HEK293 (cell line): ENCODE measurements at regions not wholly inside any gene's neighbourhood (a gene's known extent, or its start where the extent isn't known, plus 50 kb on each side); places are given as distances from the start of the nearest gene placed in this dataset.

ENCODE experiments used
- CTCF ChIA-PET: fragments of 350-600 bp; formaldehyde crosslinking; extraction: SDS; loops from one replicate; lab custom pipeline; 2021; ENCODE audit warnings: antibody characterized with exemption; lab: Yijun Ruan, JAX
- POLR2A ChIA-PET: fragments of 300-600 bp; formaldehyde crosslinking; extraction: SDS; loops from one replicate; lab custom pipeline; 2020; ENCODE audit warnings: antibody characterized with exemption, inconsistent platforms; lab: Yijun Ruan, JAX
- H3K27ac ChIP-seq: fragments of 200-500 bp; sonication (Bioruptor generic); 2 replicates; pipeline ENCODE4 v1.5.1; 2014; ENCODE audit warnings: low read depth, low read length, control low read depth, inconsistent platforms; ENCODE audit errors: extremely low read depth
- H3K36me3 ChIP-seq, 2 experiments: fragments of 200-500 bp in 1 of 2; sonication (Bioruptor generic) in 1 of 2; 1 replicate in 1 of 2; 2 replicates in 1 of 2; pipeline ENCODE4 v1.5.1; 2014 to 2017; ENCODE audit warnings: inconsistent platforms in 2 of 2, low read length in 2 of 2; ENCODE audit not compliant: control insufficient read depth in 2 of 2, insufficient read depth in 1 of 2
- H3K4me1 ChIP-seq: fragments of 200-500 bp; sonication (Bioruptor generic); 2 replicates; pipeline ENCODE4 v1.5.1; 2014; ENCODE audit warnings: mild to moderate bottlenecking, low read length, inconsistent platforms; ENCODE audit not compliant: control insufficient read depth, insufficient read depth
- H3K4me3 ChIP-seq: 2 replicates; pipeline ENCODE4 v1.5.1; 2011; ENCODE audit warnings: low read depth, mild to moderate bottlenecking, control low read depth, low read length, moderate library complexity
- H3K9me3 ChIP-seq: fragments of 200-500 bp; sonication (Bioruptor generic); 2 replicates; pipeline ENCODE4 v1.5.1; 2014; ENCODE audit warnings: low read depth, low read length, inconsistent platforms; ENCODE audit not compliant: control insufficient read depth, insufficient read depth
- BCL11A ChIP-seq: fragments of 450-650 bp; formaldehyde crosslinking; IDR thresholded peaks from 2 replicates; pipeline ENCODE4 v1.5.1; 2016; ENCODE audit warnings: low read depth, missing biosample characterization, missing genetic modification characterization
- HIC1 ChIP-seq: fragments of 450-650 bp; formaldehyde crosslinking; IDR thresholded peaks from 2 replicates; pipeline ENCODE4 v1.5.1; 2016; ENCODE audit warnings: missing biosample characterization, missing genetic modification characterization
- KLF8 ChIP-seq: fragments of 450-650 bp; formaldehyde crosslinking; IDR thresholded peaks from 2 replicates; pipeline ENCODE4 v1.5.1; 2016; ENCODE audit warnings: missing biosample characterization, missing genetic modification characterization
- MEIS1 ChIP-seq: sonication (generic); formaldehyde crosslinking; IDR thresholded peaks from 2 replicates; pipeline ENCODE4 v1.8.1; 2022; ENCODE audit warnings: missing genetic modification reagents, mild to moderate bottlenecking, borderline replicate concordance
- OVOL3 ChIP-seq: fragments of 450-650 bp; formaldehyde crosslinking; IDR thresholded peaks from 2 replicates; pipeline ENCODE4 v1.5.1; 2016; ENCODE audit warnings: missing biosample characterization, missing genetic modification characterization
- PRDM6 ChIP-seq: fragments of 450-650 bp; formaldehyde crosslinking; IDR thresholded peaks from 2 replicates; pipeline ENCODE4 v1.5.1; 2017; ENCODE audit warnings: missing biosample characterization, missing genetic modification characterization
- RBAK ChIP-seq: fragments of 450-650 bp; formaldehyde crosslinking; IDR thresholded peaks from 2 replicates; pipeline ENCODE4 v1.5.1; 2016; ENCODE audit warnings: missing biosample characterization, missing genetic modification characterization
- SCRT2 ChIP-seq: fragments of 450-650 bp; formaldehyde crosslinking; IDR thresholded peaks from 2 replicates; pipeline ENCODE4 v1.5.1; 2016; ENCODE audit warnings: missing biosample characterization, missing genetic modification characterization
- SETDB1 ChIP-seq: IDR thresholded peaks from one replicate; pipeline ENCODE4 v1.6.1; 2017; ENCODE audit warnings: mild to moderate bottlenecking, low read length, moderate library complexity, mixed read lengths; ENCODE audit not compliant: insufficient read length
- YY1 ChIP-seq: fragments of 450-650 bp; formaldehyde crosslinking; IDR thresholded peaks from 2 replicates; pipeline ENCODE4 v1.5.1; 2018; ENCODE audit warnings: missing biosample characterization, missing genetic modification characterization
- ZBTB26 ChIP-seq: fragments of 450-650 bp; formaldehyde crosslinking; optimal IDR thresholded peaks from 2 replicates; pipeline ENCODE3; 2016; ENCODE audit warnings: missing biosample characterization, mild to moderate bottlenecking, missing genetic modification characterization
- ZNF133 ChIP-seq: fragments of 450-650 bp; formaldehyde crosslinking; IDR thresholded peaks from 2 replicates; pipeline ENCODE4 v1.5.1; 2016; ENCODE audit warnings: missing biosample characterization, missing genetic modification characterization
- ZNF169 ChIP-seq: fragments of 450-650 bp; formaldehyde crosslinking; IDR thresholded peaks from 2 replicates; pipeline ENCODE4 v1.5.1; 2016; ENCODE audit warnings: missing biosample characterization, missing genetic modification characterization
- ZNF174 ChIP-seq: fragments of 450-650 bp; formaldehyde crosslinking; IDR thresholded peaks from 2 replicates; pipeline ENCODE4 v1.5.0; 2017; ENCODE audit warnings: missing biosample characterization, mild to moderate bottlenecking, missing genetic modification characterization
- ZNF214 ChIP-seq: fragments of 450-650 bp; formaldehyde crosslinking; IDR thresholded peaks from 2 replicates; pipeline ENCODE4 v1.5.1; 2017; ENCODE audit warnings: missing biosample characterization, mild to moderate bottlenecking, missing genetic modification characterization, borderline replicate concordance
- ZNF341 ChIP-seq: fragments of 450-650 bp; formaldehyde crosslinking; IDR thresholded peaks from 2 replicates; pipeline ENCODE4; 2016; ENCODE audit warnings: low read depth, missing biosample characterization, missing genetic modification characterization
- ZNF350 ChIP-seq: fragments of 450-650 bp; formaldehyde crosslinking; IDR thresholded peaks from 2 replicates; pipeline ENCODE4 v1.5.0; 2017; ENCODE audit warnings: missing biosample characterization, mild to moderate bottlenecking, missing genetic modification characterization
- ZNF529 ChIP-seq: fragments of 450-650 bp; formaldehyde crosslinking; IDR thresholded peaks from 2 replicates; pipeline ENCODE4 v1.5.1; 2017; ENCODE audit warnings: missing genetic modification characterization, missing biosample characterization; ENCODE audit not compliant: insufficient replicate concordance
- ZNF548 ChIP-seq: fragments of 450-650 bp; formaldehyde crosslinking; IDR thresholded peaks from 2 replicates; pipeline ENCODE4 v1.5.1; 2016; ENCODE audit warnings: missing biosample characterization, missing genetic modification characterization
- ZNF626 ChIP-seq: fragments of 450-650 bp; sonication (Bioruptor Pico); formaldehyde crosslinking; IDR thresholded peaks from 2 replicates; pipeline ENCODE4 v1.5.1; 2018; ENCODE audit warnings: missing biosample characterization, missing genetic modification characterization, inconsistent platforms
- ZNF639 ChIP-seq: fragments of 450-650 bp; formaldehyde crosslinking; IDR thresholded peaks from 2 replicates; pipeline ENCODE4 v1.5.1; 2016; ENCODE audit warnings: missing biosample characterization, missing genetic modification characterization
- ZNF677 ChIP-seq: fragments of 450-650 bp; IDR thresholded peaks from 2 replicates; pipeline ENCODE4 v1.5.0; 2018; ENCODE audit warnings: missing biosample characterization, mild to moderate bottlenecking, missing genetic modification characterization, moderate library complexity
- ZNF768 ChIP-seq: fragments of 450-650 bp; formaldehyde crosslinking; IDR thresholded peaks from 2 replicates; pipeline ENCODE4 v1.5.1; 2018; ENCODE audit warnings: missing biosample characterization, mild to moderate bottlenecking, missing genetic modification characterization
- ZSCAN23 ChIP-seq: fragments of 450-650 bp; formaldehyde crosslinking; IDR thresholded peaks from 2 replicates; pipeline ENCODE4 v1.5.1; 2016; ENCODE audit warnings: missing biosample characterization, missing genetic modification characterization
- ZSCAN30 ChIP-seq: fragments of 450-650 bp; IDR thresholded peaks from 2 replicates; pipeline ENCODE4 v1.5.1; 2018; ENCODE audit warnings: missing biosample characterization, mild to moderate bottlenecking, missing genetic modification characterization, moderate library complexity
- ZSCAN5A ChIP-seq: fragments of 450-650 bp; formaldehyde crosslinking; IDR thresholded peaks from 2 replicates; pipeline ENCODE4 v1.5.1; 2016; ENCODE audit warnings: missing biosample characterization, missing genetic modification characterization
- TF ChIP-seq, protein P1 (sequence below): fragments of 450-650 bp; IDR thresholded peaks from 2 replicates; pipeline ENCODE4 v1.5.1; 2018; ENCODE audit warnings: missing biosample characterization, missing genetic modification characterization

DNA sequence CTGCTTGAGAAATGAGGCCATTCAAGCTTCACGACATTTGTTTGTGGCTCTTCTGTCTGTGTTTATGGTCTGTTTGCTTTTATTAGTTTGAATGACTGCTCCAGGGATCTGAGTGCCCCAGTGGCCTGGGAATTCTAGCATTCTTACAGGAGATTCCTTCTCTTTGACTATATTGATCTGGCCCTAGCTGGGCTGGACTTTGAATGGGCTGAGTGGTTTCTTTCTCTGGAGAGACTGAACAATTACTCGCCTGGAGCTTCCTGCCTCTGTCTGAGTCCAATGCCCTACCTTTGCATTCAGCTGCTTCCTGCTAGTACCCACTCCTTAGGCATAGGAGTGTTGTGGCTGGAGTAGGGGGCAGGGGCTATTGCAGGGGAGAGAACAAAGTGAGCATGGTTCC is 51.2 kb upstream of the EDA start:
- TF ChIP-seq ZSCAN23 (tag by site-specific recombination) (no peak), ZNF548 (tag by site-specific recombination) (no peak), ZSCAN30 (tag by site-specific recombination) (no peak), SETDB1 (no peak), PRDM6 (tag by site-specific recombination) (no peak), ZNF677 (tag by site-specific recombination) (no peak), ZSCAN5A (tag by site-specific recombination) (no peak), RBAK (no peak), ZNF341 (tag by site-specific recombination) (no peak), ZNF529 (tag by site-specific recombination) (no peak), ZNF174 (no peak), ZNF639 (no peak), MEIS1 (CRISPR knock-in tag) (no peak), ZNF626 (tag by site-specific recombination) (no peak), YY1 (tag by site-specific recombination) (no peak), ZNF768 (no peak), HIC1 (tag by site-specific recombination) (no peak), OVOL3 (tag by site-specific recombination) (no peak), BCL11A (tag by site-specific recombination) (no peak)
- no peaks in the 10 kb centered on the region; the same call in 1 of the 2 replicates for H3K9me3 ChIP-seq
- no peak overlapping the region for H3K4me3 ChIP-seq
- no peaks in the 10 kb centered on the region for H3K36me3 ChIP-seq
- CTCF ChIA-PET = interaction anchor here (0.6 kb wide), 2 partner anchors 131 to 564 kb away, joined by 3 read pairs; no protein-coding TSS in a partner anchor
- POLR2A ChIA-PET = no interaction called here
- no peaks in the 10 kb centered on the region for H3K4me1 ChIP-seq
- no peak overlapping the region for H3K27ac ChIP-seq

- Histone ChIP-seq H3K36me3 (no peaks in the 10 kb centered on the region), H3K9me3 (no peaks in the 10 kb centered on the region; the same call in 1 of the 2 replicates), H3K4me1 (no peaks in the 10 kb centered on the region), H3K27ac (no peak overlapping the region), H3K4me3 (no peak overlapping the region)
- POLR2A ChIA-PET = no interaction called here
- CTCF ChIA-PET = interaction anchor here (0.6 to 1.0 kb wide), 3 partner anchors 27 to 563 kb away, joined by 3 read pairs; no protein-coding TSS in a partner anchor
- TF ChIP-seq ZBTB26 (tag by site-specific recombination) (no peak), ZNF133 (tag by site-specific recombination) (no peak), SCRT2 (no peak), ZNF350 (tag by site-specific recombination) (no peak), KLF8 (tag by site-specific recombination) (no peak), ZNF214 (tag by site-specific recombination) (no peak), ZNF169 (tag by site-specific recombination) (no peak), ZNF341 (tag by site-specific recombination) (no peak)
- TF ChIP-seq, protein P1, sequence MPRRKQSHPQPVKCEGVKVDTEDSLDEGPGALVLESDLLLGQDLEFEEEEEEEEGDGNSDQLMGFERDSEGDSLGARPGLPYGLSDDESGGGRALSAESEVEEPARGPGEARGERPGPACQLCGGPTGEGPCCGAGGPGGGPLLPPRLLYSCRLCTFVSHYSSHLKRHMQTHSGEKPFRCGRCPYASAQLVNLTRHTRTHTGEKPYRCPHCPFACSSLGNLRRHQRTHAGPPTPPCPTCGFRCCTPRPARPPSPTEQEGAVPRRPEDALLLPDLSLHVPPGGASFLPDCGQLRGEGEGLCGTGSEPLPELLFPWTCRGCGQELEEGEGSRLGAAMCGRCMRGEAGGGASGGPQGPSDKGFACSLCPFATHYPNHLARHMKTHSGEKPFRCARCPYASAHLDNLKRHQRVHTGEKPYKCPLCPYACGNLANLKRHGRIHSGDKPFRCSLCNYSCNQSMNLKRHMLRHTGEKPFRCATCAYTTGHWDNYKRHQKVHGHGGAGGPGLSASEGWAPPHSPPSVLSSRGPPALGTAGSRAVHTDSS (tag by site-specific recombination) = no peak
Observed at GRCh38 chrX:69565247-69565815, 50.6 kb upstream of the EDA start.
